Mesothelial cell of epicardium (in vitro differentiated cells): ENCODE measurements at regions not wholly inside any gene's neighbourhood (a gene's known extent, or its start where the extent isn't known, plus 50 kb on each side); places are given as distances from the start of the nearest gene placed in this dataset.
A peak's percentile ranks its signal among the peaks of the same experiment; 100 is the strongest.

ENCODE experiments used
- DNase-seq, 2 experiments: peaks; one replicate each; pipeline ENCODE4 v3.0.0; 2021; ENCODE audit warnings: low spot score in 2 of 2; ENCODE audit not compliant: unreplicated experiment in 2 of 2
- H3K27ac Mint-ChIP-seq: 2 replicates; pipeline ENCODE4 v1.8.0; 2021; ENCODE audit warnings: mixed read lengths
- H3K27me3 Mint-ChIP-seq: 2 replicates; pipeline ENCODE4 v1.8.0; 2021; ENCODE audit warnings: low read depth, mixed read lengths
- H3K36me3 Mint-ChIP-seq: 2 replicates; pipeline ENCODE4 v1.8.0; 2021; ENCODE audit warnings: mixed read lengths
- H3K4me1 Mint-ChIP-seq: 2 replicates; pipeline ENCODE4 v1.8.0; 2021; ENCODE audit warnings: mixed read lengths
- H3K4me3 Mint-ChIP-seq: 2 replicates; pipeline ENCODE4 v1.8.0; 2021; ENCODE audit warnings: mild to moderate bottlenecking, moderate library complexity, mixed read lengths
- H3K9me3 Mint-ChIP-seq: 2 replicates; pipeline ENCODE4 v1.8.0; 2021; ENCODE audit warnings: mixed read lengths
- TF ChIP-seq, protein P1 (sequence below): fragments of 200-600 bp; sonication (generic); IDR thresholded peaks from one replicate; pipeline ENCODE4 v1.5.0; 2021; ENCODE audit warnings: antibody characterized with exemption; ENCODE audit not compliant: unreplicated experiment

DNA sequence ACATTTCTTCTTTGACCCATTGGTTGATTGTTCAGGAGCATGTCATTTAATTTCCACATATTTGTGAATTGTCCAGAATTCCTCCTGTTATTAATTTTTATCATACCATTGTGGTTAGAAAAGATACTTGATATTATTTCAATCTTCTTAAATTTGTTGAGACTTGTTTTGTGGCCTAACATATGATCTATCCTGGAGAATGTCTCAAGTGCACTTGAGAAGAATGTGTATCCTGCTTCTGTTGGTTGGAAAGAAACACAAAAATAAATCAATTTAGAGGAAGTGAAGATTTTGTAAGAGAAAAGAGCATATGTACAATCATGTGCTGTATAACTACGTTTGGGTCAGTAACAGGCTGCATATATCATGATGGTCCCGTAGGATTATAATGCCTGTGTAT lies 118.6 kb upstream of the CDC42EP3 start:
- no peak for DNase-seq
- Mint-ChIP-seq H3K9me3 (peaks cover 48% of the 10 kb centered on the region), H3K4me3 (no peak overlapping the region), H3K36me3 (peaks cover 31% of the 10 kb centered on the region), H3K4me1 (peaks cover 65% of the 10 kb centered on the region), H3K27me3 (no peaks in the 10 kb centered on the region), H3K27ac (no peak overlapping the region)
- TF ChIP-seq, protein P1, sequence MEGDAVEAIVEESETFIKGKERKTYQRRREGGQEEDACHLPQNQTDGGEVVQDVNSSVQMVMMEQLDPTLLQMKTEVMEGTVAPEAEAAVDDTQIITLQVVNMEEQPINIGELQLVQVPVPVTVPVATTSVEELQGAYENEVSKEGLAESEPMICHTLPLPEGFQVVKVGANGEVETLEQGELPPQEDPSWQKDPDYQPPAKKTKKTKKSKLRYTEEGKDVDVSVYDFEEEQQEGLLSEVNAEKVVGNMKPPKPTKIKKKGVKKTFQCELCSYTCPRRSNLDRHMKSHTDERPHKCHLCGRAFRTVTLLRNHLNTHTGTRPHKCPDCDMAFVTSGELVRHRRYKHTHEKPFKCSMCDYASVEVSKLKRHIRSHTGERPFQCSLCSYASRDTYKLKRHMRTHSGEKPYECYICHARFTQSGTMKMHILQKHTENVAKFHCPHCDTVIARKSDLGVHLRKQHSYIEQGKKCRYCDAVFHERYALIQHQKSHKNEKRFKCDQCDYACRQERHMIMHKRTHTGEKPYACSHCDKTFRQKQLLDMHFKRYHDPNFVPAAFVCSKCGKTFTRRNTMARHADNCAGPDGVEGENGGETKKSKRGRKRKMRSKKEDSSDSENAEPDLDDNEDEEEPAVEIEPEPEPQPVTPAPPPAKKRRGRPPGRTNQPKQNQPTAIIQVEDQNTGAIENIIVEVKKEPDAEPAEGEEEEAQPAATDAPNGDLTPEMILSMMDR, result no peak

GRCh38 chr2:37790462-37790861 lies 119.0 kb upstream of the CDC42EP3 start:
- peaks cover 48% of the 10 kb centered on the region for H3K9me3 Mint-ChIP-seq
- H3K27me3 Mint-ChIP-seq, result no peaks in the 10 kb centered on the region
- H3K4me1 Mint-ChIP-seq, result peaks cover 65% of the 10 kb centered on the region
- no peak for DNase-seq
- H3K36me3 Mint-ChIP-seq, result peaks cover 31% of the 10 kb centered on the region
- no peak overlapping the region for H3K4me3 Mint-ChIP-seq
- no peak overlapping the region for H3K27ac Mint-ChIP-seq
- TF ChIP-seq, protein P1, result no peak

- Mint-ChIP-seq H3K36me3 (peaks cover 27% of the 10 kb centered on the region), H3K9me3 (peaks cover 44% of the 10 kb centered on the region), H3K27ac (peak overlapping the region; percentile 74), H3K4me1 (peaks cover 66% of the 10 kb centered on the region), H3K27me3 (no peaks in the 10 kb centered on the region), H3K4me3 (no peak overlapping the region)
- DNase-seq, result no peak
- TF ChIP-seq, protein P1, result no peak
These were observed 120.9 kb upstream of the CDC42EP3 start for GRCh38 chr2:37792366-37792765.

DNA sequence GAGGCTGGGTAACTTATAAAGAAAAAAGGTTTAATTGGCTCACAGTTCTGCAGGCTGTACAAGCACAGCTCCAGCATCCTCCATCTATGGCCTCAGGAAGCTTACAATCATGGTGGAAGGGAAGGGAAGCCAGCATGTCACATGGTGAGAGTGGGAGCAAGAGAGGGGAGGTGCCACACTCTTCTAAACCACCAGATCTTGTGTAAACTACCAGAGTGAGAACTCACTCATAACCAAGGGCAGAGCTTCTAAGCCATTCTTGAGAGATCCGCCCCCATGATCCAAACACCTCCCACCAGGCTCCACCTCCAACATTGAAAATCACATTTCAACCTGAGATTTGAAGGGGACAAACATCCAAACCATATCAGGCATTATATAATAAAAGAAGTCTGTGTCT lies 121.6 kb upstream of the CDC42EP3 start:
- H3K27ac Mint-ChIP-seq, result peak overlapping the region; percentile 58
- DNase-seq, result no peak
- H3K9me3 Mint-ChIP-seq, result peaks cover 37% of the 10 kb centered on the region
- no peaks in the 10 kb centered on the region for H3K27me3 Mint-ChIP-seq
- H3K4me3 Mint-ChIP-seq, result no peak overlapping the region
- H3K36me3 Mint-ChIP-seq, result peaks cover 22% of the 10 kb centered on the region
- H3K4me1 Mint-ChIP-seq, result peaks cover 69% of the 10 kb centered on the region
- TF ChIP-seq, protein P1, result no peak

DNA sequence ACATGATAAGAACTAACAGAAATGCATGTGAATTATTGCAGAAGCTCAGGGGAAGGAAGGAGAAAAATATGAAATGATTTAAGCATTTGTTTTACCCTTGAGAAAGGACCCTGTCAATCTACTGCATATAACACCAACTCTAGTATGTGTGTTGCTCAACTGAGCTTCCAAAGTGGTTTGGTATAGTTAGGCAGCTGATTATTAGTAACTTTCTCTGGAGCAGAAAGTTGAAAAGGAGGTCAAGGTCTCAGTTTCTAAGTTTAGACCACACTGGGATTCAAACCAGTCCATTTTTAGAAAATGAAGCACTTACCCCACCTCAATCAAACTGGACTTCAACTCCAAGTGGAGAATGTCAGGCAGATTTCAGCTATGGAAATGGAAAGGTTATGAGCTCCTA lies 123.3 kb upstream of the CDC42EP3 start:
- Mint-ChIP-seq H3K4me1 (peaks cover 77% of the 10 kb centered on the region), H3K27ac (peak overlapping the region; percentile 87), H3K9me3 (peaks cover 20% of the 10 kb centered on the region), H3K27me3 (no peaks in the 10 kb centered on the region), H3K36me3 (peaks cover 6% of the 10 kb centered on the region), H3K4me3 (no peak overlapping the region)
- TF ChIP-seq, protein P1, result no peak
- no peak for DNase-seq

GRCh38 chr2:37795456-37795855 lies 124.0 kb upstream of the CDC42EP3 start:
- peak overlapping the region; percentile 87 for H3K27ac Mint-ChIP-seq
- H3K9me3 Mint-ChIP-seq, result peaks cover 15% of the 10 kb centered on the region
- H3K36me3 Mint-ChIP-seq, result peaks cover 3% of the 10 kb centered on the region
- H3K4me1 Mint-ChIP-seq, result peaks cover 77% of the 10 kb centered on the region
- H3K27me3 Mint-ChIP-seq, result no peaks in the 10 kb centered on the region
- DNase-seq, result no peak
- no peak overlapping the region for H3K4me3 Mint-ChIP-seq
- TF ChIP-seq, protein P1, result no peak
